CD4-positive, alpha-beta T cell treated with Interferon alpha-2 for 1 hour (primary cell): ENCODE measurements at regions not wholly inside any gene's neighbourhood (a gene's known extent, or its start where the extent isn't known, plus 50 kb on each side); places are given as distances from the start of the nearest gene placed in this dataset.

ENCODE experiments used
- DNase-seq, 2 donors: peaks; one replicate each; pipeline ENCODE4 v3.0.0-alpha.2; 2020 to 2022

GRCh38 chr5:89904442-89904841, 505.1 kb downstream of the CETN3 start:
- no peak for DNase-seq

GRCh38 chr5:89901983-89902382, 507.6 kb downstream of the CETN3 start:
- no peak for DNase-seq

GRCh38 chr5:89901346-89901745, 508.2 kb downstream of the CETN3 start:
- no peak for DNase-seq

- DNase-seq = no peak
Observed at GRCh38 chr5:89900346-89900745, 509.2 kb downstream of the CETN3 start.

- DNase-seq = no peak
Observed at GRCh38 chr5:89899559-89899958, 510.0 kb downstream of the CETN3 start.

- DNase-seq = no peak
Observed at GRCh38 chr5:89893546-89893945, 516.0 kb downstream of the CETN3 start.

GRCh38 chr5:89885670-89886069, 523.9 kb downstream of the CETN3 start:
- no peak for DNase-seq

GRCh38 chr5:89883967-89884366, 525.6 kb downstream of the CETN3 start:
- no peak for DNase-seq

GRCh38 chr5:89878140-89879132, 531.1 kb downstream of the CETN3 start:
- no peak for DNase-seq

GRCh38 chr5:89871906-89872305, 537.6 kb downstream of the CETN3 start:
- no peak for DNase-seq

- no peak for DNase-seq
Observed at GRCh38 chr5:89869346-89869745, 540.2 kb downstream of the CETN3 start.

GRCh38 chr5:89866410-89866809, 543.1 kb downstream of the CETN3 start:
- no peak for DNase-seq

- no peak for DNase-seq
Observed at GRCh38 chr5:89864941-89865340, 544.6 kb downstream of the CETN3 start.

GRCh38 chr5:89857790-89858189, 551.8 kb downstream of the CETN3 start:
- DNase-seq = no peak

GRCh38 chr5:89855417-89855816, 554.1 kb downstream of the CETN3 start:
- DNase-seq = no peak

- DNase-seq = no peak
Observed at GRCh38 chr5:89851911-89852310, 557.6 kb downstream of the CETN3 start.

GRCh38 chr5:89850513-89850865, 559.1 kb downstream of the CETN3 start:
- DNase-seq = no peak

- DNase-seq = no peak
Observed at GRCh38 chr5:89849830-89850512, 559.6 kb downstream of the CETN3 start.

GRCh38 chr5:89847743-89848142, 561.8 kb downstream of the CETN3 start:
- no peak for DNase-seq

- DNase-seq = no peak
Observed at GRCh38 chr5:89844548-89844947, 565.0 kb downstream of the CETN3 start.

- no peak for DNase-seq
Observed at GRCh38 chr5:89842531-89842930, 567.0 kb downstream of the CETN3 start.

- DNase-seq = no peak
Observed at GRCh38 chr5:89840906-89841305, 568.6 kb downstream of the CETN3 start.

- no peak for DNase-seq
Observed at GRCh38 chr5:89830691-89831090, 578.9 kb downstream of the CETN3 start.

GRCh38 chr5:89827960-89828359, 581.6 kb downstream of the CETN3 start:
- DNase-seq = no peak
